GM19452 (cell line): ENCODE measurements at regions not wholly inside any gene's neighbourhood (a gene's known extent, or its start where the extent isn't known, plus 50 kb on each side); places are given as distances from the start of the nearest gene placed in this dataset.
"Not testable (repeated sequence)": the region's sequence is repeated elsewhere in the genome, so short reads cannot be mapped to it uniquely, and the experiment has no call there.

Source experiments
- ATAC-seq: cut with Tn5 transposase; IDR thresholded peaks from one replicate; pipeline ENCODE4 v1.9.1; 2021; ENCODE audit not compliant: unreplicated experiment

GRCh38 chr14:105979446-105979845, 453.1 kb downstream of the TMEM121 start:
- ATAC-seq: no peak

- ATAC-seq: no peak
These were observed 453.8 kb downstream of the TMEM121 start for GRCh38 chr14:105980224-105980623.

GRCh38 chr14:105981517-105982302, 455.3 kb downstream of the TMEM121 start:
- not testable (repeated sequence) for ATAC-seq

- ATAC-seq: no peak
These were observed 456.3 kb downstream of the TMEM121 start for GRCh38 chr14:105982664-105983063.

- no peak for ATAC-seq
These were observed 460.5 kb downstream of the TMEM121 start for GRCh38 chr14:105986894-105987284.

- no peak for ATAC-seq
These were observed 461.2 kb downstream of the TMEM121 start for GRCh38 chr14:105987563-105987962.

- ATAC-seq: no peak
These were observed 463.4 kb downstream of the TMEM121 start for GRCh38 chr14:105989566-105990302.

- not testable (repeated sequence) for ATAC-seq
These were observed 465.3 kb downstream of the TMEM121 start for GRCh38 chr14:105991677-105992076.

GRCh38 chr14:105993814-105994213, 467.4 kb downstream of the TMEM121 start:
- no peak for ATAC-seq

GRCh38 chr14:105995011-105995710, 468.8 kb downstream of the TMEM121 start:
- not testable (repeated sequence) for ATAC-seq

- ATAC-seq: not testable (repeated sequence)
These were observed 472.2 kb downstream of the TMEM121 start for GRCh38 chr14:105998597-105998996.

GRCh38 chr14:105999361-106000028, 473.1 kb downstream of the TMEM121 start:
- peak; percentile 62 for ATAC-seq

GRCh38 chr14:106000029-106000511, 473.7 kb downstream of the TMEM121 start:
- peak; percentile 33 for ATAC-seq

- ATAC-seq: not testable (repeated sequence)
These were observed 474.9 kb downstream of the TMEM121 start for GRCh38 chr14:106001277-106001676.

GRCh38 chr14:106003351-106003750, 477.0 kb downstream of the TMEM121 start:
- ATAC-seq: no peak

GRCh38 chr14:106004937-106005795, 478.8 kb downstream of the TMEM121 start:
- ATAC-seq: not testable (repeated sequence)

GRCh38 chr14:106006043-106006442, 479.7 kb downstream of the TMEM121 start:
- ATAC-seq: not testable (repeated sequence)

GRCh38 chr14:106006716-106007115, 480.3 kb downstream of the TMEM121 start:
- ATAC-seq: not testable (repeated sequence)

GRCh38 chr14:106010783-106011182, 484.4 kb downstream of the TMEM121 start:
- ATAC-seq: no peak
